GM18873 (cell line): ENCODE measurements at regions not wholly inside any gene's neighbourhood (a gene's known extent, or its start where the extent isn't known, plus 50 kb on each side); places are given as distances from the start of the nearest gene placed in this dataset.
"Not testable (repeated sequence)": the region's sequence is repeated elsewhere in the genome, so short reads cannot be mapped to it uniquely, and the experiment has no call there.

Experiments
- ATAC-seq: cut with Tn5 transposase; IDR thresholded peaks from one replicate; pipeline ENCODE4 v1.9.1; 2021; ENCODE audit warnings: mild to moderate bottlenecking, moderate library complexity, moderate number of reproducible peaks; ENCODE audit not compliant: unreplicated experiment, low FRiP score

DNA sequence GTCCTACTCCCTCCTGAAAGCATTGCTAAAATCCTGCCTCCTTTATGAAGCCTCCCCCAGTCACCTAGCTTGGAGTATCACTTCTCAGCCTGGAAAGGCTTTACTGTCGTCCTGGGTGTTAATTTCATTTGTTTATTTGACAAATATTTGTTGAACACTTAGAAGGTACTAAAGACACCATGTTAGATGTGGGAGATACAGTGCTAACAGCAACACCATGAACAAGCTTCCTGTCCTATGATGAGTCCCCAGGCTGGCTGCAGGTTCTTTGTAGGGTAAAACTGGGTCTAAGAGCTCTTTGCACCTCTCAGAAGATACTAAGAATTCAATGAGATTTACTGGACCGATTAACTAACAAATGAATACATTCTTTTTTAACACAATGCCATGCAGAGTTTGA, 109.2 kb upstream of the TMEM170B start:
- ATAC-seq = no peak

DNA sequence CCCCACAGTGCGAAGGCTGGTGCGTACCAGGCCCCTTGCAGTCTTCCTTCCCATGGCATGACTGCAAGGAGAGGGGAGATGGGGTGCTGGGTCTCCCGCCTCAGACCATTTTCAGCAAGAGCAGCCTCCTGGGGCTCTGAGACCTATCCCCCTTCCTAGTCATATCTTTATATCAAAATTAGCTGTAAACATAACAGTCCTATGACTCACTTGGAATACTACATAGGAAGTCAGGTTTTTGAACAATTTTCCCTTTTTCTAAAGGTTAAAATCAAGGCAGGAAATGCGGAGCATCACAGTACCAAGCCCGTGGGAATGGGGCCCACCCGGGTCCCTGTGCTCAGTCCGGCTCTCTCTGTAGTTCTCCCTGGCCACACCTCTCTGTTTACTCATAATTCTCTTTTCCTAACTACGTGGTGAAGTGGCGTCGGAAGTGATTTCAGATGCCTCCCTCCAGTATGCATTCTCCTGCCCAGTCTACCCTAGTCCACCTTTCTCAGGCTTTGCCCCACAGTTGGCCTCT, 109.8 kb upstream of the TMEM170B start:
- no peak for ATAC-seq

DNA sequence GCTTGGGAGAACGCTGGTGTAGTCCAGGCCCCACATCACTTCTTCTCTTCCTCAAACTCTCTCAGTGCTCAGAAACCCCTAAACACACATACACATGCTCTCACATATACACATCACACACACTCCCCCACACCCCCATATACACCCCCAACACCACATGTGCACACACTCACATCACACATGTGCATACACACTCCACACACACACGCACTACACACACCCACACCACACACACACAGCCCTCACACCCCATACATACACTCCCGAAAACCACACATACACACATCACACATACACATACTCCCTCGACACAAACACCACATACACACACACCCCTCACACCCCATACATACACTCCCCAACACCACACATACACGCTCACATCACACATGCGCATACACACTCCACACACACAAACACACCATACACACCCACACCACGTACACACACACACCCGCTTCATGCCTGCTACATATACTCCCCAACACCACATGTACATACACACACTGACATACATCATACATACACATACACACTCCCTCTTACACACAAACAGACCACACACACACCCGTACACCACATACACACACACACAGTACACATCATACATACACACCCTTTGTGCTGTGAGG, 110.3 kb upstream of the TMEM170B start:
- ATAC-seq = no peak

DNA sequence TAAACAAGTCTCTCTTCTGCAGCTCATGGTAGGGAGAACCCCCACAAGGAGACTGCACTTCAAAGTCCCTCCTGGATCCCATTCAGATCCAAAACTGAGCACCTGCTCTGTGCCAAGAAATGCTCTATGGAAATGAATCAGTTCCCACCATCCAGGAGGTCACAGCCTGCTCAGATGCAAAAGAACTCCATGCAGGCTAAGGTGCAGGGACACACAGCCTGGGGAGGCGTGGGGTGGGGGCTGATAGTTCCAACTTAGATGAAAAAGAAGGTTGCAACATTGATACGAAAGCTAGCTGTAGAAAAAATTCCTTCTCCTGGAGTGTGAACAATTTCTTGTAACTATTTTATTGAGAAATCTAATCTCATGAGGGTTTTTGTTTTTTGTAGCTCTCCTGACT, 111.0 kb upstream of the TMEM170B start:
- no peak for ATAC-seq

DNA sequence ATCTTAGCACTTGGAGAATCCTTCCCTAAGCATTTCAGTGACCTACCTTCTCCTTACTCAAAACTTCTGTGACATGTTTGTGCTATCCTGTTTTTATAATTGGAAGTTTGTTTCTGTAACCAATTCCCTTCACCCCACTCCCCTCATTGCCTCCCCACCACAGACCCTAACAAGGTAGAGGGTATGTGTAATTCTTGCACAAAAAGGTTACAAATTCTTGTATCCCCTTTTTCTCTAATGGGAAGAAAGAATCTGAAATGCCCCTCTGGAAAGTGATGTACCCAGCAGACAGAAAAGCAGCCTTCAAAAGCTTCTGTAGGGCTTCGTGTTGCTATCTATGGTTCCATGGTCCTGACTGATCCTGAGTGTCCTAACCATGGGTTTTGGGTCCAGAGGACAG, 111.7 kb upstream of the TMEM170B start:
- no peak for ATAC-seq

DNA sequence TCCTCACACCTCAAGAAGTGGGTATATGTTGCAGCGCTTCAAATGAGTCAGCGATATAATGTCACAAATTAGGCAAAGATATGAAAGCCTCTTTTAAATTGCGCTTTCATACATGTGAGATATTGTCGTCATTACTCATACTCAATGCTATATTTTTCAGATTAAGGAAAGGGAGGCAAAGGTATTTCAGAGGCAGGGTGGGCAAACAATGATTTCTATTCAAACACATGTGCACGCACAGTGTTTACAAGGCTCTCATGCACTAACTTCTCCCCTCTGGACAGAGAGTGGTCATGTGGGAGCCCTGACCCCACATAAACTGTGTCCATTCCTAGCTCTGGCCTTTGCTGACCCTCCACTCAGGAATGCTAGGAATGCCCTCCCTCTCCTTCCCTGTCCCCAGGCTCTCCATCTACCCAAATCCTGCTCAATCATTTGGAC, 112.1 kb upstream of the TMEM170B start:
- no peak for ATAC-seq

DNA sequence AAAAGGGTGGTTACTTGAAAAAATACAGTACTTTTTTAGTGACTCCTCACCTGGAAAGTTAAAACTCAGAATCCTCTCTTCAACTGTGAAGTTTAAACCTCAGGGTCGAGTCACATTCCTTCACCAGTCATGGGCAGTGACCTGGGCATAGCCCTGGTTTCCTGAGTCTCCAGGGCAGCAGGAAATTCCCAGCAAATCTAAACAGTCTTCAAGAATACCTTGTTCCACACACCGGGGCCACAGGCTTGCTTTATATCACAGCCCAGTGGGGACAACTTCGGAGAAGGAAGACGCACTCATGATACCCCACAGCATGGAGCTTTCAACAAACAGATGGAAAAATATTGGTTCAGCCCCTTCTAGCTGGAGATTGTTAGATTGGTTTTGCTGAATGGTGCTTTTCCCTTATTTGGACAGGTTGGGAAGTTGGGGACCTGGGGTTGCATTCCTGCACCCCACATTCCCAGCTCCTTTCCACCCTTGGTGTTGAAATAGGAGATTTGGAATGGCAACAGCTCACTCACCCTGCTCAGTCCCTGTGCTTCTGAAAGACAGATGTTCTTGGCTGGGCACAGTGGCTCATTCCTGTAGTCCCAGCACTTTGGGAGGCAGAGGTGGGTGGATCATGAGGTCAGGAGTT, 113.0 kb upstream of the TMEM170B start:
- ATAC-seq = no peak

DNA sequence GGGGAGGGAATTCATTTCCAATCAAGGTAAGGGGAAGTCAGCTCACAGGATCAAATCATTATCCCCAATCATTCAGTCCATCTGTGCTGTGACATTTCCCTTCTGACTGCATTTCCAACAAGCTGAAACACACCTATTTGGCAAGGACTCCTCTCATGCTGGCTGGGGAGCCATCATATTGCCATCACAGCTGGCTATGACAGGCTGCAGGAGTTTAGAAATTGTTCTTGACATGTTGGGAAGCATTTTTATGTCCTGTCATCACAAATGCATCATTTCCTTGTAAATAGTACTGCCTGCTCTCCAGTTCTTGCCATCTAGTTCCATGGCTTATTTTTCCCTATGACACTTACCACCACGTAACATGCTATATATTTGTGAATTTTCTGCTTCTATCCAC, 113.9 kb upstream of the TMEM170B start:
- no peak for ATAC-seq

DNA sequence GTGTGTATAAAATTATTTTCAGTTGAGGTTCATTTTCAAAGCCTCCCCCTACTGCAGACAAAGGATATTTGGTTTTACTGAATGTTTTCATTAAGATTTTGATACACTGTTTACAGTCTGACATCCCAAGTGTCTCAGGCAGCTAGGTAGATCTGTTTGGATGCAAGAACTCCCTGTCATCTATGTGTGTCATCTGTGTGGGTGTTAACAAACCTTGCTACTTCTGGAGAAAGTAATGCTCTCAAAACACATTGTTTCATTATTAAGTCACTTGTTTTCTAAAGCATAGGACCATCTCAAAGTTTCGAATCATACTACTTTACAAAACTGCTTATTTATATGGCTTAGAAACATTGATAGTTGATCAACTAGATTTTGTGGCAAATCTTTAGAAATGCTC, 114.5 kb upstream of the TMEM170B start:
- no peak for ATAC-seq

DNA sequence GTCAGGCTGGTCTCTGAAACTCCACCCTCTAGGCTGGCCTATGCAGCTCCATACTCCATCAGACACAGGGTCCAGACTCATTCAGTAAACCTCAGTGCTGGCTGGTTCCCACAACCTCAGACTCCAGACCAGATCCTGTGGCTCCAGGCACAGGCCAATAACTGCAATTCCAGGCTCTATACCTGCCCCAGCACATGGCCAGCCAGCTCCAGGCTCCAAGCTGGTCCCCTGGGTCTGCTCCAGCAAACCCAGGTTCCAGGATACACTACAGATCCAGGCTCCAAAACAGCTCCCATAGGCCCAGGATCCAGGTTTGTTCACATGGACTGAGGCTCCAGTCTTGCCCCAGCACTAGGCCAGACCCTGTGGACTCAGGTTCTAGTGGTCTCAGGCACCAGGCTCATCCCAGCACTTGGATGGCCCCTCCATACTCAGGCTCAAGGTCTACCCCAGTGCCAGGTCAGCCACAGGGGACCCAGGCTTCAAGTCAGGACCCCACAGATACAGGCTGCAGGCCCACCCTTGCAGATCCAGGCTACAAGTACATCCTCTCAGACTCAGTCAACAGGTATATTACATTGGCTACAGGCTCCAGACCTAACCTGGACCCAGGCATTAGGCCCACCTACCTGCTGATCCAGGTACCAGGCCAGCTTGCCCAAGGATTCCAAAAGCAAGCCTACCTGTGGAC, 117.6 kb upstream of the TMEM170B start:
- ATAC-seq = no peak

DNA sequence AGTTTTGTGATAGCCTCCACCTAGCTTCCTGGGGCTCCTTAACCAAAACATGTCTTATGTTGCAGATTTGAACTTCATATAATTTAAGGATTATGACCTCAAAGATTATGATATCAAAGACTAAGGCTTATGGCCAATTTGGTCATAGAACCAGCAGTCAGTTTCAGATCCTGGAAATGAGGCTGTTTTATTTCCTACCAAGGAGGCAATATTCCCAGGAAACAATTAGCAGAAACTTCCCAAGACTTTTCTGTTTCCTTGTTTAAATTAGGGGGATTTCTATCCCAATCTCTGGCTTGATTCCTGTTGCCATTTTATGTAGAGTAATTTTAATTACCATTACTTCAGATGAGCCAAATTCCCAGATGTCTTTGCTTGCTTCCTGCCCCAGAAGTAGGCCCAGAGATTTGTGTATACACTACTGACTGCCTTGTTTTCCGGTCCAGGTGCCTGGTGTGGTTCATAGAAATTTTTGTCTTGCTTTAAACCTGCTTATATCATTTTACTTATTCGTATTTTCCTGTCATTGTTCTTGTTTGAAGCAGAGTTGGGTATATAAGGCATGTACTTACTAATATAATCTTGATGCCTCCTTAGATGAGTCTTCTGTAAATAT, 119.2 kb upstream of the TMEM170B start:
- ATAC-seq = no peak

DNA sequence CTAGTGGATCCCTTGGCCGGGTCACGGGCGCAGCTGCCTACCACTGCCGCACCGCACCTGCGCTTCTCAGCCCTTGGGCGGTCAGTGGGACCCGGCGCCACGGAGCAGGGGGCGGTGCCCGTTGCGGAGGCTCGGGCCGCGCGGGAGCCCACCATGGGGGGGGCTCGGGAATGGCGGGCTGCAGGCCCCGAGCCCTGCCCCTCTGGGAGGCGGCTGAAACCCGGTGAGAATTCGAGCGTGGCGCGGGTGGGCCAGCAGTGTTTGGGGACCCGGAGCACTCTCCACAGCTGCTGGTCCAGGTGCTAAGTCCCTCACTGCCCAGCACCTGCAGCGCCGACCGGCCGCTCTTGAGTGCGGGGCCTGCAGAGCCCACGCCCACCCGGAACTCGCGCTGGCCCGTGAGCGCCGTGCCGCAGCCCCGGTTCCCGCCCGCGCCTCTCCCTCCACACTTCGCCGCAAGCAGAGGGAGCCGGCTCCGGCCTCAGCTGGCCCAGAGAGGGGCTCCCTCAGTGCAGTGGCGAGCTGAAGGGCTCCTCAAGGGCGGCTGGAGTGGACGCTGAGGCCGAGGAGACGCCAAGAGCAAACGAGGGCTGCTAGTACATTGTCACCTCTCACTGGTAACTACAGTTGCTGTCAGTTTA, 120.5 kb upstream of the TMEM170B start:
- ATAC-seq = no peak

DNA sequence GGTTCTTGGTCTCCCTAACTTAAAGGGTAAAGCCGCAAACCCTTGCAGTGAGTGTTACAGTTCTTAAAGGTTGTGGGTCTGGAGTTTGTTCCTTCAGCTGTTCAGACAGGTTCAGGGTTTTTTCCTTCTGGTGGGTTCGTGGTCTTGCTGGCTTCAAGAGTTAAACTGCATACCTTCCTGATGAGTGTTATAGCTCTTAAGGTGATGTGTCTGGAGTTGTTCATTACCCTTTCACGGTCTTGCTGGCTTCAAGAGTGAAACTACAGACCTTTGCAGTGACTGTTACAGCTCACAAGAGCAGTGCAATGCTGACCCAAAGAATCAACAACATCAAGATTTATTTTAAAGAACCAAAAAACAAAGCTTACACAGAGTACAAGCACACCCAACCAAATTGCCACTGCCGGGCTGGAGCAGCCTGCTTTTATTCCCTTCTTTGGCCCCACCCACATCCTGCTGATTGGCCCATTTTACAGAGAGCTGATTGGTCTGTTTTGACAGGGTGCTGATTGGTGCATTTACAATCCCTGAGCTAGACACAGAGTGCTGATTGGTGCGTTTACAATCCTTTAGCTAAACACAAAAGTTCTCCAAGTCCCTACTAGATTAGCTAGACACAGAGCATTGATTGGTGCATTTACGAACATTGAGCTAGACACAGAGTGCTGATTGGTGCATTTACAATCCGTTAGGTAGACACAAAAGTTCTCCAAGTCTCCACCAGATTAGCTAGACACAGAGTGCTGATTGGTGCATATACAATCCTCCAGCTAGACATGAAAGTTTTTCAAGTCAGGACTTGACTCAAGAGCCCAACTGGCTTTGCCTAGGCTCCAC, 121.2 kb upstream of the TMEM170B start:
- ATAC-seq = not testable (repeated sequence)

DNA sequence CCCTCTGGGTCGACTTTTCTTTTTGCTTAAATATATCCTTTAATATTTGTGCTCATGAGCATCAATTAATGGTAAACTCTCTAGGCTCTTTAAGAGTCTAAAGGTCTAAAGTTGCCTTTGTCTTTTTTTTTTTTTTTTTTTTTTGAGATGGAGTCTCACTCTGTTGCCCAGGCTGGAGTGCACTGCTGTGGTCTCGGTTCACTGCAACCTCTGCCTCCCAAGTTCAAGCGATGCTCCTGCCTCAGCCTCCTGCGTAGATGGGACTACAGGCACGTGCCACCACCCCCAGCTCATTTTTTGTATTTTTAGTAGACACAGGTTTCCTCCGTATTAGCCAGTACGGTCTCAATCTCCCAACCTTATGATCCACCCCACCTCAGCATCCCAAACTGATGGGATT, 122.0 kb upstream of the TMEM170B start:
- ATAC-seq = no peak

DNA sequence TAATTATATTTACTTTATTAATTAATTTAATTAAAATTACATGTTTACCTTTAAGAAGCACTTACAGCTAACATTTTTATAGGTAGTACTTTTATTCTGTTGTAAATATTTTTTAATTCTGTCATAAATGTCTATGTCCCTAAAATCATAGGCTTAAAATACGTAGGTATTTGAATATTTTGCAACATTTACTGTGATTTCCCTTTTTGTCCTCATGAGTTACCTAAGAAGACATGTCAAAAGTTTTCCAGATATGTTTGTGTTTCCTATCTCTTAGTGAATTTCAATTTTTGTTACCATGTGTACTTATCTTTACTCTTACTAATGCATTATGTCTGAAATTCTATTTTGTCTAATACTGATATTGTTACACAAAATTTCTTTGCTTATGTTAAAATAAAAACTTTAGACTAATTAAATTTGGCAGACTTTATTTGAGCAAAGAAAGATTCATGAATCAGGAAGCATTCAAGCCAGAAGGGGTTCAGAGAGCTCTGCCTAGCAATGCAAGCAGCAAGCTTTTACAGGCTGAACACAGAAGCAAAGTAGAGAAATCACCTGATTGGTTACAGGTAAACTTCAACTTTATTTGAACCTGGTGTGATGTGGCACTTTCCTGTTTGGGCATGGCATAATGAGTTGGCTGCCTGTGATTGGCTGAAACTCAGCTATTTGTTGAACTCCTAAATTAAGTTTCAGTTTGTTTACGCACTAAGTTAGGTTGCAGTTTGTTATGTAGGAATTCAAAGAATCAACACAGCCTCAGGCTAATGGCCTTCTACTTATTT, 123.2 kb upstream of the TMEM170B start:
- no peak for ATAC-seq

DNA sequence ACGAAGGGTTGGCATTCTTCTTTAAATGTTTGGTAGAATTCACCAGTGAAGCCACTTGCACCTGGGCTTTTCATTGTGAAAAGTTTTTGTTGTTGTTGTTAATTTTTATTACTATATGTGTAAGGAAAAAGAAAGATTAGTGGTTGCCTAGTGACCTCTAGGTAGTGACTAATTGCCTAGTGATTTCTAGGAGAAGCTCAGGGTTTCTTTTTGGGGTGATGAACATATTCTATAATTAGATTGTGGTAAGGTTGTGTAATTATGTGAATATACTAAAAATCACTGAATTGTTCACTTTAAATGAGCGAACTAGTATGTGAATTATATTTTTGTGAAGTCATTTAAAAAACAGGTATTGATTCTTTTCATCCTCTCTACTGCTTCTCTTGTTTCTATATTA, 123.8 kb upstream of the TMEM170B start:
- no peak for ATAC-seq

DNA sequence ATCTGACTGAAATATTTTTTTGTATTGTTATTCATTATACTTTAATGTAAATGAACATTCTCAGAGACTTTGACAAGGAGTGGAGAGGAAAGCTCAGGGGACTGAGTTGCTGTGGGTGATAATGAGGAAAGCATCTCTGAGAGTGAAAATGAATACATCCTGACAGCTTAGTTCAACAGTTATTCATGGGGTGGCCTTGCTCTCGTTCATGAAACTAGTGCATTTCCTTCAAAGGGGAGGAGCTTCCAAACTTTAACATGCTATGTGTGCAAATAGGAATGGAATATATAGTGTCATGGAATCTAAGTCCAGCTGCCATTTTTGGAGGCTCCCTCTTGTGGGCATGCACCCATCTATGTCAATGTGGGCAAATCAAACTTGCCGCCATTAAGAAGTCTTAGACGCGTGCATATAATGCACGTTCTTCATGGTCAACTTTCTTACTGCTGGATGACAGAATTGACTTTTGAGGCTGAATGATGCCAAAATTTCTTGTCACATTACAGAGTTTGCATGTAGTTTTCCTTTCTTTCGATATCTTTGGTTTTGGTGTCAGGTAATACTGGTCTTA, 124.3 kb upstream of the TMEM170B start:
- ATAC-seq = no peak

DNA sequence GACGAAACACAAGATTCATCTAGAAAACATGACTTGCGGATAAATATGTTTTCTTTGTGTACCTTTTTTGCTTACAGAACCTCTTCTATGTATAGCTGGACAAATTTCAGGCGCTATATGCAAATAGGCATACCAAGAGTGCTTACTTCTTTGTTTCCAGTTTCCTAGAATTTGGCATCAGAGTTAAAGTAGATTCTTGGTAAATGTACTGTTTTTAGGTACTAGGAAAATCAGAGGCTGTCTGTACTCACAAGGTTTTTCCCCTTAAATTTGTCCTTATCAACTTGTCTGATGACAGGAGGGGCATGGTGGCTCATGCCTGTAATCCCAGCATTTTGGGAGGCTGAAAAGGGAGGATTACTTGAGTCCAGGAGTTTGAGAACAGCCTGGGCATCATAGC, 124.9 kb upstream of the TMEM170B start:
- no peak for ATAC-seq

DNA sequence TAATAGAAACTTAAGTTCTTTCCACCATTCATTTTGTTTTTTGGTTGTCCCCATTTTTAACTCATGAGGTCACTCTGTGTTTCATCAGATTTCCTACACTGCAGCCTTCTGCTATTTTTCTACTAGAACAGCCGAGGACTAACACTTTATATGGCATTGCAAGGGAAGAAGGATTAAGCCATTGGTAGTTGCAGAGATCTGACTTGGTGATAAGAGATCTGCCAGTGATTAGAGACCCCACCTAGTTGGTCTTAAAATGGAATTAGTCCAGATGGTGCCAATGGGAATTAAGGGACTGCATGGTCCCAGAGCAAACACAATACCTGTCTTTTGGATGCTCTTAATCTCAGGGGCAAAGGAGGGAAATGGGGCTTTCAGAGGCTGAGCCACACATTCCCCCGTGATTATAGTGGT, 125.5 kb upstream of the TMEM170B start:
- ATAC-seq = no peak
